Muscle of leg (tissue), 3 donors: ENCODE measurements at regions not wholly inside any gene's neighbourhood (a gene's known extent, or its start where the extent isn't known, plus 50 kb on each side); places are given as distances from the start of the nearest gene placed in this dataset.

Source experiments
- DNase-seq: peaks from one replicate; pipeline ENCODE4 v3.0.0; 2013
- H3K27ac ChIP-seq: one replicate; pipeline ENCODE4 v1.5.1; 2013; ENCODE audit warnings: mild to moderate bottlenecking, low read length, control low read depth
- H3K27me3 ChIP-seq: one replicate; pipeline ENCODE4 v1.6.1; 2013; ENCODE audit warnings: low read length; ENCODE audit not compliant: control insufficient read depth, insufficient read depth
- H3K36me3 ChIP-seq: one replicate; pipeline ENCODE4 v1.6.1; 2013; ENCODE audit warnings: low read length; ENCODE audit not compliant: control insufficient read depth, insufficient read depth
- H3K4me1 ChIP-seq: one replicate; pipeline ENCODE4 v1.6.1; 2013; ENCODE audit warnings: low read length; ENCODE audit not compliant: control insufficient read depth, insufficient read depth
- H3K4me3 ChIP-seq: one replicate; pipeline ENCODE4 v1.5.1; 2013; ENCODE audit warnings: low read length, control low read depth
- H3K9me3 ChIP-seq: replicated peaks from 2 replicates; pipeline ENCODE4 v1.6.1; 2013; ENCODE audit warnings: low read depth, low read length; ENCODE audit not compliant: control insufficient read depth
- WGBS: methylation state at CpG from one replicate; pipeline ENCODE4 v1.1.5; 2013; ENCODE audit warnings: missing lambda C conversion rate; ENCODE audit not compliant: insufficient coverage; 5-methylcytosine and 5-hydroxymethylcytosine counted together

DNA sequence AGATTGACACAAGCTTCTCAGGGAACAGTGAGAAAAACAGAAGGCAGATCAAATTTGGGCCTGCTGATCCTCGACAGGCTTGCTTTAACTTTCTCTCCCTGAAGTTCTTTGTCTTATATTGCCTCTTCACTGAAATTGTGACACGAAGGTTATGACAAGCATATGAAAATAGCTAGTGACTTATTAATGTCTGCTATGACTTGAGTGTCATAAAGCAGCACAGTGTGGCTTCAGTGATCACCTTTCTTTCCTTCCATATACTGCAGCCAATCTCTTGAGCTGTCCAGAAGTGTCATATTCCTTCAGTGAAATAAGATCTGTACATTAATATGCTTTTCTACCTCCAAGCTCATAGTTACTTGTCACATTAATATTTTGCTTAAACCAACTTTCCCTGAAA is 870.2 kb downstream of the C4orf33 start:
- no peak for DNase-seq
- Histone ChIP-seq H3K4me3 (no peak overlapping the region), H3K36me3 (no peaks in the 10 kb centered on the region), H3K4me1 (no peaks in the 10 kb centered on the region), H3K9me3 (peaks cover 2% of the 10 kb centered on the region), H3K27me3 (no peaks in the 10 kb centered on the region), H3K27ac (no peak overlapping the region)
- no CpG with 5 or more reads among the region's 2 CpGs for WGBS

DNA sequence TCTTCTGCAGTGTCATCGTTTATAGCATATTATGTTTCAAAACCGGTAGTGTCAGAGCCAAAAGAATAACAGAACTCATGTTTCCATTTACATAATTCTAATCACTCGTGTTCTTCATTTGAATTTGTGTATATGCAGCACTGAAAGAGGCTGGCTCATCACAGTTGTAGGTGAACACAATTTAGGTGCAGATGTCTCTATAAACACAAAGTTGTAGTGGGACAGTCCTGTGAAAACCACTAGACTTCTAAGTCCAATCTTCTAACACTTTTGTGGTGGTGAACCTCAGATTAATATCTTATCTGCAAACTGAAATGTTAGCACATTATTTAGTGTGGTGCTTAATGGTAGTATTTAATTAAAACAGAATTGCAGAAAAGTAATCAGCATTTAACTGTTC is 872.4 kb downstream of the C4orf33 start:
- Histone ChIP-seq H3K27ac (no peak overlapping the region), H3K36me3 (no peaks in the 10 kb centered on the region), H3K27me3 (no peaks in the 10 kb centered on the region), H3K4me1 (no peaks in the 10 kb centered on the region), H3K9me3 (peaks cover 2% of the 10 kb centered on the region), H3K4me3 (no peak overlapping the region)
- no CpG with 5 or more reads among the region's 3 CpGs for WGBS
- DNase-seq, result no peak

DNA sequence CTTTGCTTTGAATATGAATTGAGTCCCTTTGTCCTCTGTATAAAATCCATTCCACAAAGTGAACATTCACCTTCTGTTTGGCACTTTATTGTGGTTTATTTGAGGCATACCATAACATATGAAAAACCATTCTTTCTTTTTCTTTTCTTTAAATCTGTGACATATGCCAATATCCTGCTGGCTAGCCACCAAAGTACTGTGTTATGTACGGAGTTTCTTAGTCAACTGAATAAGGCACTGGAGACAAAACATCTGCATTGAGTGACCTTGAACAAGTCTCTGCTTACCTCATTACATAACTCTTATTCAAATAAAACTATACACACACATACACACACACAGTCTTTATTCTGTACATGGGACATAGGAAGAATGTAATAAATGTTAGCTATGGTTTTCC is 872.8 kb downstream of the C4orf33 start:
- no peak overlapping the region for H3K4me3 ChIP-seq
- WGBS, result 60% methylated on average over 1 of the region's 1 CpG
- H3K9me3 ChIP-seq, result peaks cover 2% of the 10 kb centered on the region
- no peaks in the 10 kb centered on the region for H3K4me1 ChIP-seq
- H3K27ac ChIP-seq, result no peak overlapping the region
- H3K27me3 ChIP-seq, result no peaks in the 10 kb centered on the region
- H3K36me3 ChIP-seq, result no peaks in the 10 kb centered on the region
- peak; percentile 23 for DNase-seq

DNA sequence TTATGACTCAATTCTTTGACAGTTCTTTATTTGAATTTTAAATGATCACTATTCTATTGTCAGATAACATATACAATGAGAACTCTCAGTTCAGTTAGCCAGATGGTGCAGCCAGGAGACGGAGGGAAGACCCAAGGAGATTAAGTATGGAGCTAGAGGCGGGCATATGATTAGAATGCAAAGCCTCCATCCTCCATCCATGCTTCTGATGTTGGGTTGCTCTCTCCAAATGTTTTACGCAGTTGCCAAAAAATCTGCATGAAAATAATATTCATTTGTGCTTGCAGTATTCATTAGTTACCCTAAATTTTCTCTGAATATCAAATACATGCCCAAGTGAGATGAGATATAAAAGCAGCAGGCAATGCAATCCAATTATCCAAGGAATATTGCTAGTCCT is 874.8 kb downstream of the C4orf33 start:
- WGBS, result no CpG with 5 or more reads among the region's 3 CpGs
- Histone ChIP-seq H3K4me1 (no peaks in the 10 kb centered on the region), H3K27me3 (no peaks in the 10 kb centered on the region), H3K4me3 (no peak overlapping the region), H3K9me3 (peaks cover 2% of the 10 kb centered on the region), H3K27ac (no peak overlapping the region), H3K36me3 (no peaks in the 10 kb centered on the region)
- DNase-seq, result no peak

- Histone ChIP-seq H3K9me3 (peaks cover 2% of the 10 kb centered on the region), H3K4me3 (no peak overlapping the region), H3K27ac (no peak overlapping the region), H3K4me1 (no peaks in the 10 kb centered on the region), H3K27me3 (no peaks in the 10 kb centered on the region), H3K36me3 (no peaks in the 10 kb centered on the region)
- peak; percentile 21 for DNase-seq
Observed at GRCh38 chr4:129971419-129971818, 875.5 kb downstream of the C4orf33 start.

- no peaks in the 10 kb centered on the region for H3K4me1 ChIP-seq
- peaks cover 2% of the 10 kb centered on the region for H3K9me3 ChIP-seq
- no peaks in the 10 kb centered on the region for H3K36me3 ChIP-seq
- WGBS, result no CpG with 5 or more reads among the region's 1 CpG
- no peak for DNase-seq
- no peak overlapping the region for H3K4me3 ChIP-seq
- H3K27me3 ChIP-seq, result no peaks in the 10 kb centered on the region
- H3K27ac ChIP-seq, result no peak overlapping the region
Observed at GRCh38 chr4:129972257-129972656, 876.3 kb downstream of the C4orf33 start.

DNA sequence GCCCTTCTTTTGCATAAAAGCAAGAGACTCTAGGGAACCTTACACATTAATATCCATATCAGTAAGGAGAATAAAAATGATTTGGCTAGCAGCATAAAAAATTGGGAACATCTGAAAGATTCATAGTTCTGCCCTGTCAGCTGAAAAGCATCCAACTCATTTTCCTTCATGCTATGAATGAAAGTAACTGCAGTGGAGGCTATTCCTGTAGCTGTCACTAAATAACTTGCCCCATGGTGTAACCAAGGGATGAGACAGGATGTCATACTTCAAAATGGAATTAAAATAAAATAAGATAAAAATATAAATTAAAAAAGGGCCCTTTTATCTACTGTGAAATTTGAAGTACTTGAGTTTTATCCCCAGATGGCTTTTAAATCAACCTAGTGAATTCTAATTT is 878.8 kb downstream of the C4orf33 start:
- Histone ChIP-seq H3K36me3 (no peaks in the 10 kb centered on the region), H3K9me3 (peaks cover 2% of the 10 kb centered on the region), H3K4me3 (no peak overlapping the region), H3K27ac (no peak overlapping the region), H3K4me1 (no peaks in the 10 kb centered on the region), H3K27me3 (no peaks in the 10 kb centered on the region)
- peak; percentile 54 for DNase-seq

GRCh38 chr4:129978315-129978714 is 882.4 kb downstream of the C4orf33 start:
- H3K36me3 ChIP-seq, result no peaks in the 10 kb centered on the region
- H3K27ac ChIP-seq, result no peak overlapping the region
- no peaks in the 10 kb centered on the region for H3K4me1 ChIP-seq
- H3K9me3 ChIP-seq, result no peaks in the 10 kb centered on the region
- no peaks in the 10 kb centered on the region for H3K27me3 ChIP-seq
- DNase-seq, result no peak
- WGBS, result 88% methylated on average over 2 of the region's 4 CpGs
- no peak overlapping the region for H3K4me3 ChIP-seq

DNA sequence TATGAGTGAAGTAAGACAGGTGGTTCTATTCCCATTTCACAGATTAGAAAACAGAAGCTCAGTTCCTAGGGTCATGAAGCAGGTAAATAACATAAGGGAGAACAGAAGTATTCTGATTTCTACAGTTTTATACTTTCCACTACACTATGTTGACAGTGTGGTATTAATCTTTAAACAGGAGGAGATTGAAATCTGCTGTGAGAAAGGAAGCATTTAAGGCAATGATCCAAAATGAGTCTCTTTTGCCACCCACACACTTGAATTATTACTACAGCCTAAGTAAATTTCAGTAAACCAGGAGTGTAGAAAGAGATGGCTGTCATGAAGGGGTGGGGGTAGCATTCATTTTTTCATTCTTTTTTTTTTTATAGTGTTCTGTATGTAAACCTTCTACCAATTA is 893.0 kb downstream of the C4orf33 start:
- Histone ChIP-seq H3K27me3 (no peaks in the 10 kb centered on the region), H3K9me3 (no peaks in the 10 kb centered on the region), H3K27ac (no peak overlapping the region), H3K36me3 (no peaks in the 10 kb centered on the region), H3K4me3 (no peak overlapping the region), H3K4me1 (no peaks in the 10 kb centered on the region)
- DNase-seq, result no peak

DNA sequence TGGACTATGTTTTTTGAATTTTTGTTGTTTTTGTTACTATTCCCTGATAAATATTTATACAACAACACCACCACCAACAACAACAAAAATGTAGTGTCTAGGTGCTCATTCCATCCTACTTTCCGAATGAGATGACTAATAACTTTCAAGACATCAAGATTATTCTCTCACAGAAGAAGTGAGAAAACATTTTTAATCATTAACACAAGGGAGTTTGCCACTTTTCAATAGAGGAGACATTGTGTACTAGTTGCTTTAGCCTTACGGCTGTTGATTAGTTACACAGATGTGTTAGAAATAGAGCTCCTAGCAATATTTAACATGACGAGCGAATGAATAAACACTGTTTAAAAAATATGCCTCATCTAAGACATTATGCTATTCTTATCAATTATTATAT is 898.8 kb downstream of the C4orf33 start:
- no peak for DNase-seq
- no peaks in the 10 kb centered on the region for H3K4me1 ChIP-seq

GRCh38 chr4:129998436-129999150 is 902.6 kb downstream of the C4orf33 start:
- H3K27ac ChIP-seq, result no peak overlapping the region
- peaks cover 8% of the 10 kb centered on the region for H3K9me3 ChIP-seq
- DNase-seq, result no peak
- no peaks in the 10 kb centered on the region for H3K27me3 ChIP-seq
- no peaks in the 10 kb centered on the region for H3K4me1 ChIP-seq
- no peak overlapping the region for H3K4me3 ChIP-seq
- 98% methylated on average over 5 of the region's 7 CpGs for WGBS
- H3K36me3 ChIP-seq, result no peaks in the 10 kb centered on the region

More for the DNA sequence above, 898.8 kb downstream of the C4orf33 start:
- Histone ChIP-seq H3K36me3 (no peaks in the 10 kb centered on the region), H3K27ac (no peak overlapping the region), H3K27me3 (no peaks in the 10 kb centered on the region), H3K4me3 (no peak overlapping the region), H3K9me3 (peaks cover 8% of the 10 kb centered on the region)
- no CpG with 5 or more reads among the region's 4 CpGs for WGBS
